ENCODE measurements at regions not wholly inside any gene's neighbourhood (a gene's known extent, or its start where the extent isn't known, plus 50 kb on each side); places are given as distances from the start of the nearest gene placed in this dataset.

DNA sequence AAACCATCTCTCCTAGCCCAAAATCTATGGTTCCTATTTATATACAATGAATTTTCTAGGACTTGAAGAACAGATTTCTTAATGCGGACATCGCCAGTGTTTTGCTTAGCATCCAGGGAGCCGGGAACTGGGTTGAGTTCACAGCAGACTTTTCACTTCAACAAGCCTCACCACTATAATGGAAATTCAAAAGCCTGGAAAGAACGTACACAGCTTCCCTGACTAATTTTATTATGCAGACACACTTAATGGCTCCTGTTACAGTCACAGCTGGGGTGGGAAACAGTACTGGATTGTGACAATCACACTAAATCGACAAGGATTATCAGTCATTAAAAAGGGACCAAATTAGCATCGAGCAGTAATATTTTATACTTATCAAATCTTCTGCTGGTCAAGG, 129.2 kb upstream of the BNIP2 start:
- TF ChIP-seq, protein P1, sequence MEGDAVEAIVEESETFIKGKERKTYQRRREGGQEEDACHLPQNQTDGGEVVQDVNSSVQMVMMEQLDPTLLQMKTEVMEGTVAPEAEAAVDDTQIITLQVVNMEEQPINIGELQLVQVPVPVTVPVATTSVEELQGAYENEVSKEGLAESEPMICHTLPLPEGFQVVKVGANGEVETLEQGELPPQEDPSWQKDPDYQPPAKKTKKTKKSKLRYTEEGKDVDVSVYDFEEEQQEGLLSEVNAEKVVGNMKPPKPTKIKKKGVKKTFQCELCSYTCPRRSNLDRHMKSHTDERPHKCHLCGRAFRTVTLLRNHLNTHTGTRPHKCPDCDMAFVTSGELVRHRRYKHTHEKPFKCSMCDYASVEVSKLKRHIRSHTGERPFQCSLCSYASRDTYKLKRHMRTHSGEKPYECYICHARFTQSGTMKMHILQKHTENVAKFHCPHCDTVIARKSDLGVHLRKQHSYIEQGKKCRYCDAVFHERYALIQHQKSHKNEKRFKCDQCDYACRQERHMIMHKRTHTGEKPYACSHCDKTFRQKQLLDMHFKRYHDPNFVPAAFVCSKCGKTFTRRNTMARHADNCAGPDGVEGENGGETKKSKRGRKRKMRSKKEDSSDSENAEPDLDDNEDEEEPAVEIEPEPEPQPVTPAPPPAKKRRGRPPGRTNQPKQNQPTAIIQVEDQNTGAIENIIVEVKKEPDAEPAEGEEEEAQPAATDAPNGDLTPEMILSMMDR (IDR thresholded peaks at IDR 0.05; ENCODE audit: borderline replicate concordance) = no peak
- DNase-seq = no peak
- Histone ChIP-seq H3K4me1 (no peaks in the 10 kb centered on the region), H3K27ac (replicated peaks) (no peak overlapping the region), H3K9me3 (replicated peaks) (peaks cover 5% of the 10 kb centered on the region), H3K27me3 (ENCODE audit: low read depth) (peaks cover 63% of the 10 kb centered on the region), H3K4me3 (no peak overlapping the region), H3K36me3 (no peaks in the 10 kb centered on the region)
- intact Hi-C loops (cut with micrococcal nuclease) = no loop called here

DNA sequence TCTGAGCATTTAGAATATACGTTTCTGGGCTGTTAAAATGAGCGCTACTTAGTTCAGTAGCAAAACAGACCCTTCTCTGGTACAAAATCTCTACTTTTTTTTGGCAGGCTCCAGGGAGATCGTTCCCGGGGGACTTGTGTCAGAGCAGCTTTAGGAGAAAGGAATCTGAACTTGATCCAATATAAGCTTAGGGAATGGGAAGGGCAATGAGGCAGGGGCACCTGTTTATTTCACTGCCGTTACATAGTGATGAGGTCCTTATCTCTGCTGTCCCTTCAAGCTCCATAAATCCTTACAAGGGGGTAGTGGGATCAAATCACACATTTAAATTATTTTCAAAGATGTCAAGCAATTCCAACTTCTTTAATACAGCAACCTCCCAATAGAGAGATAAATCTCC, 128.7 kb upstream of the BNIP2 start:
- H3K27me3 ChIP-seq (ENCODE audit: low read depth) = peaks cover 68% of the 10 kb centered on the region
- TF ChIP-seq, protein P1 (IDR thresholded peaks at IDR 0.05; ENCODE audit: borderline replicate concordance) = no peak
- no peak for DNase-seq
- no peaks in the 10 kb centered on the region for H3K4me1 ChIP-seq
- peaks cover 1% of the 10 kb centered on the region for H3K9me3 ChIP-seq (replicated peaks)
- no peak overlapping the region for H3K4me3 ChIP-seq
- no peak overlapping the region for H3K27ac ChIP-seq (replicated peaks)
- intact Hi-C loops (cut with micrococcal nuclease) = no loop called here
- H3K36me3 ChIP-seq = no peaks in the 10 kb centered on the region

DNA sequence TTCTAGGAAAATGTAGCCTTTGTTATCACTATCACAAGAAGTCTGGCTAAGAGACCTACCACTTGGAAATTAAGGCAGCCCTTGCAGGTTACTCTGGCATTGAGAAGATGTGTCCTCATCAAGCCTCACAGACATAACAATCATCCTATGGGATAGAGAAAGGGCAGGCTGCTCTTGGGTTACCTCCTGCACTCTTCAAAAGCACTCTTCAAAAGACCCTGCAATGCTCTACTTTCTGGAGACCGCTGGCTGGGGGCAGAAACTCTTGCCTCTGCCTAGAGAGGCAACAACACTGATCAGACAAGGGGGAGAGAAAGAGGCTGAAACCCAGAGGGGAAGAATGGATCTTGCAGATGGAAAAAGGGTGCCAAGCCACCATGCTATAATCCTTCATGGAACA, 127.9 kb upstream of the BNIP2 start:
- DNase-seq = no peak
- no peaks in the 10 kb centered on the region for H3K4me1 ChIP-seq
- intact Hi-C loops (cut with micrococcal nuclease) = no loop called here
- no peaks in the 10 kb centered on the region for H3K36me3 ChIP-seq
- no peak overlapping the region for H3K27ac ChIP-seq (replicated peaks)
- TF ChIP-seq, protein P1 (IDR thresholded peaks at IDR 0.05; ENCODE audit: borderline replicate concordance) = no peak
- no peaks in the 10 kb centered on the region for H3K9me3 ChIP-seq (replicated peaks)
- H3K4me3 ChIP-seq = no peak overlapping the region
- H3K27me3 ChIP-seq (ENCODE audit: low read depth) = peaks cover 74% of the 10 kb centered on the region

DNA sequence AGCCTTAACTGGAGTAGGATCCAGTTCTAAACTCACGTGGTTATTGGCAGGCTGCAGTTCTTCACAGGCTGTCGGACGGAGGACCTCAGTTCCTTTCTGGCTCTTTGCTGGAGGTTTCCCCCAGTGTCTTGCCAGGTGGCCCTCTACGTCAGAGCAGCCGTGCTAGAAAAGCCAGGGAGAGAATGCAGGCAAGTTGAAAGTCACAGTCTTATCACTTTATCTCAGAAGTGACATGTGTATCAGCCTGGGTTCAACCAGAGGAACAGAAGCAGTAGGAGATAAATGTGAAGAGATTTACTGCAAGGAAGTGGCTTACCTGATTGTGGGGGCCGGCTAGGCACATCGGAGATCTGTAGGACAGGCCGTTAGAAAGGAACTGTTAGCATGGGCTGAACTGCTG, 125.3 kb upstream of the BNIP2 start:
- TF ChIP-seq, protein P1 (IDR thresholded peaks at IDR 0.05; ENCODE audit: borderline replicate concordance) = no peak
- Histone ChIP-seq H3K36me3 (no peaks in the 10 kb centered on the region), H3K9me3 (replicated peaks) (no peaks in the 10 kb centered on the region), H3K27ac (replicated peaks) (no peak overlapping the region), H3K4me3 (no peak overlapping the region), H3K4me1 (no peaks in the 10 kb centered on the region), H3K27me3 (ENCODE audit: low read depth) (peaks cover 69% of the 10 kb centered on the region)
- DNase-seq = no peak
- intact Hi-C loops (cut with micrococcal nuclease) = no loop called here

DNA sequence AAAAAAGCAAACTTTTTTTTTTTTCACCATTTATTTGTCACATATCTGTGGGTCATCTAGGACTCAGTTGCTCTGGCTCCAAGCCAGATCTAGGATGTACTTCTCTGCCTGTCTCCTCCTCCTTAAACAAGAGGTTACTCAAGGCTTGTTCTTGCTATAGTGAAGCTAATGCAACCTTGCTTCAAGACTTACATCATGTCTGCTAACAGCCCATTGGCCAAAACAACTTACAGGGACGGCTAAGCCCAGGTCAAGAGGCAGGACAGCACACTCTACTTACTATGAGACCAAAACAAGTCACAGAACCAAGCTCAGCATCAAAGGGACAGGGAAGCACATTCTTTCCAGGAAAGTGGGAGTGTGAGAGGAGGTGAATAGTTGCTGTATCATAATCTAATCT, 123.8 kb upstream of the BNIP2 start:
- H3K4me1 ChIP-seq = no peaks in the 10 kb centered on the region
- intact Hi-C loops (cut with micrococcal nuclease) = no loop called here
- no peak overlapping the region for H3K4me3 ChIP-seq
- no peak overlapping the region for H3K27ac ChIP-seq (replicated peaks)
- DNase-seq = no peak
- no peaks in the 10 kb centered on the region for H3K36me3 ChIP-seq
- TF ChIP-seq, protein P1 (IDR thresholded peaks at IDR 0.05; ENCODE audit: borderline replicate concordance) = no peak
- H3K9me3 ChIP-seq (replicated peaks) = no peaks in the 10 kb centered on the region
- peaks cover 55% of the 10 kb centered on the region for H3K27me3 ChIP-seq (ENCODE audit: low read depth)

All from left ventricle myocardium inferior (tissue), 1 donor.